Activated naive CD4-positive, alpha-beta T cell treated with anti-CD3 and anti-CD28 coated beads, Interleukin-2, amount 50 U/mL, for 72 hours (primary cell): ENCODE measurements at regions not wholly inside any gene's neighbourhood (a gene's known extent, or its start where the extent isn't known, plus 50 kb on each side); places are given as distances from the start of the nearest gene placed in this dataset.
"Not testable (repeated sequence)": the region's sequence is repeated elsewhere in the genome, so short reads cannot be mapped to it uniquely, and the experiment has no call there.

Experiments used
- ATAC-seq, 2 donors: fragments of 150-1000 bp; cut with Tn5 transposase; 2 replicates each; pipeline ENCODE4 v1.10.0; 2021; ENCODE audit warnings: mild to moderate bottlenecking in 2 of 2, moderate library complexity in 2 of 2
- DNase-seq, 2 donors: peaks; one replicate each; pipeline ENCODE4 v3.0.0; 2021 to 2022; ENCODE audit warnings: low spot score in 2 of 2
- H3K27ac Mint-ChIP-seq, 2 donors: one replicate each; pipeline ENCODE4 v1.8.0; 2022; ENCODE audit warnings: mild to moderate bottlenecking in 2 of 2, mixed read lengths in 2 of 2
- H3K36me3 Mint-ChIP-seq, 2 donors: one replicate each; pipeline ENCODE4 v1.8.0; 2022; ENCODE audit warnings: mixed read lengths in 2 of 2
- H3K9me3 Mint-ChIP-seq, 2 donors: one replicate each; pipeline ENCODE4 v1.8.0; 2022; ENCODE audit warnings: mixed read lengths in 2 of 2

DNA sequence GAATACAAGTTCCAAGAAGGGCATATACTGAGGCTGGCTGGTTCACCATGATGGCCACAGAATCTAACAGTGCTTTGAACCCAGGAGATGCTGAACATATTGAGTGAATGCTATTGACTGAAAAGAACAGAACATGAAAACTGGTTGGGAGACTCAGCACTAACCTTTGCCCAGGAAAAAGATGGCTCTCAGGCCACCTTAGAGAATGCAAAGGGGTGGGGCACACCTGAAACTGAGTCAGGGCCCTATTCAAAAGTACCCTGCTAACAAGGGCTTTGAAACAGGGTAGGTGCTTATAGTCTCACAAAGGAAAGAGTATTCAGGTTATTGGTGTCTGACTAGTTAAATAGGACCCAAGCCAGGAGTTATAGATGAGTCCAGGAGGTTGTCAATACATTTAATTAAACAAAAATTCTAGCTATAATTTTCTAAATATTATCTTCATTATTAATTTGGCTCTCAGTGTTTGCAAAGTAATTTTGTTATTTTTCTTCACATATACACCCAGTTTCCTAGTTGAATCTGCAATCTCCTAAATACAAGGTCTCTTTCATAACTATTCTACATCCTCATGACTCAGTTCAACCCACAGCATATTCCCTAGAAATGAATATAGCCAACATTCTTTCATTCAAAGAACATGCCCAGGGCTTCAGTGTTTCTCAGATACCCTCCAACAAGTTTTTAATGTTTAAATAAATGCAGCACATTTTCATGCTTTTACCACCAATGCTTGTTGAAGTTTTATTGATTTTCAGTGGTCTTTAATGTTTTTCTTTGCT lies 144.2 kb upstream of the RAPGEF2 start:
- ATAC-seq (no peak), DNase-seq (no peak)
- H3K36me3 Mint-ChIP-seq = no peaks in the 10 kb centered on the region
- H3K9me3 Mint-ChIP-seq = peaks cover 0 to 4% of the 10 kb centered on the region in 2 donors
- no peak overlapping the region for H3K27ac Mint-ChIP-seq

DNA sequence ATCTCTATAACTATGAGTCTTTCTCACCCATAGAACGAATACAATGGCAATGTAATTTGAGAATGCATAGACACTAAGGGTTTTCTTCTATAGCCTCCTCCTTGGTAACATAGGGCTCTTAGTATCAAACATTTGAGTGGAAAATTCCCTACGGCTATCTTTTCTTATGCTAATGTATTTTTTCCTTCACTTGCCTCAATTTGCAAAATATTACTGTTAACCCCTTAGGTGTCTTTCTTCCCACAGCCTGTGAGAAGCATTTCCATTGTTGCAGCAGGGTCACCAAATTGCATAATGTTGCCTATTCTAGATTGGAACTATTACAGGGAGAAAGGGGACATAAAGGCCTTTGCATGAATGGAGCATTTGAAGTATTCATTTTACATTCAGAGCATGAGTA lies 140.5 kb upstream of the RAPGEF2 start:
- DNase-seq = no peak
- ATAC-seq = no peak
- Mint-ChIP-seq H3K36me3 (no peaks in the 10 kb centered on the region), H3K27ac (no peak overlapping the region), H3K9me3 (peaks cover 0 to 3% of the 10 kb centered on the region in 2 donors)

DNA sequence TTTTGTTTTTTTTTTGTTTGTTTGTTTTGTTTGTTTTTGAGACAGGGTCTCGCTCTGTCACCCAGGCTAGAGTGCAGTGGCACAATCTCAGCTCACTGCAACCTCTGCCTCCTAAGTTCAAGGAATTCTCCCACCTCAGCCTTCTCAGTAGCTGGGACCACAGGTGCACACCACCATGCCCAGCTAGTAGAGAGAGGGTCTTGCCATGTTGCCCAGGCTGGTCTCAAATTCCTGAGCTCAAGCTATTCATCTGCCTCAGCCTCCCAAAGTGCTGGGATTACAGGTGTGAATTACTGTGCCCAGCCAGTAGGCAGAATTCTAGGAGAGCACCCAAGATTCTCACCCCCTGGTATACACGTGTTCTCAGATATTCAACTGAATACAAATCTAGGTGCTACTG lies 139.6 kb upstream of the RAPGEF2 start:
- H3K27ac Mint-ChIP-seq = peak overlapping the region in 1 of 2 donors; percentile 30
- H3K9me3 Mint-ChIP-seq, H3K36me3 Mint-ChIP-seq, ATAC-seq, DNase-seq: not testable (repeated sequence)

DNA sequence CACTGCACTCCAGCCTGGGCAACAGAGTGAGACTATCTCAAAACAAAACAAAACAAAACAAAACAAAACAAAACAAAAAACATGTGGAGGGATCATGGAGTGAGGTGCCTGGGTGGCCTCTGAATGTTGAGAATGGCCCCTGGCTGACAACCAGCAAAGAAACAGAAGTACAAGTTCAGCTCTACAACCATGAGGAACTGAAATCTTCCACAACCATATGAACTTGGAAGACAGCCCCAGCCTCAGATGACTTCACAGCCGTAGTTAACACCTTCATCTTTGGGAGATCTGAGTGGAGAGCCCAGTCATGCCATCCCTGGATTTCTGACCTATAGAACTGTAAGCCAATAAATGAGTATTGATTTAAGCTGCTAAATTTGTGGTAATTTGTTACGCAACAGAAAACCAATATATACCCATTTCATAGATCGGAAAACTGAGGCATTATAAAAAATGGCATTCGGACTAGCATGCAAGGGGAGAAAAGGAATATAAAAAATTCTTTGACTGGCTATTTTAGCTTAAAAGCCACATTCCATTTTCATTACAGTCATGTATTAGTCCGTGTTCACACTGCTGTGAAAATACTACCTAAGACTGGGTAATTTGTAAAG lies 138.7 kb upstream of the RAPGEF2 start:
- ATAC-seq = no peak
- no peak overlapping the region for H3K27ac Mint-ChIP-seq
- peaks cover 0 to 3% of the 10 kb centered on the region in 2 donors for H3K9me3 Mint-ChIP-seq
- no peak for DNase-seq
- H3K36me3 Mint-ChIP-seq = no peaks in the 10 kb centered on the region

DNA sequence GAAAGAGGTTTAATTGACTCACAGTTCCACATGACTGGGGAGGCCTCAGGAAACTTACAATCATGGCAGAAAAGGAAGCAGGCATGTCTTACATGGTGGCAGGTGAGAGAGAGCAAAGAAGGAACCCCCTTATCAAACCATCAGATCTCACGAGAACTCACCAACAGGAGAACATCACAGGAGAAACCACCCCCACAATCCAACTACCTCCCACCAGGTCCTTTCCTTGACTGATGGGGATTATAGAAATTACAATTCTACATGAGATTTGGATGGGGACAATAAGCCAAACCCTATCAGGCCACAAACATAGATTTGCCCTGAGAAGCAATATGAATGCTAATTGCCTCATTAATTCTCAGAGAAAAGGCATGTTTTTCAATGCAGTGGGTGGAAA lies 138.2 kb upstream of the RAPGEF2 start:
- ATAC-seq (no peak), DNase-seq (no peak)
- no peak overlapping the region for H3K27ac Mint-ChIP-seq
- H3K9me3 Mint-ChIP-seq = peaks cover 0 to 3% of the 10 kb centered on the region in 2 donors
- no peaks in the 10 kb centered on the region for H3K36me3 Mint-ChIP-seq

DNA sequence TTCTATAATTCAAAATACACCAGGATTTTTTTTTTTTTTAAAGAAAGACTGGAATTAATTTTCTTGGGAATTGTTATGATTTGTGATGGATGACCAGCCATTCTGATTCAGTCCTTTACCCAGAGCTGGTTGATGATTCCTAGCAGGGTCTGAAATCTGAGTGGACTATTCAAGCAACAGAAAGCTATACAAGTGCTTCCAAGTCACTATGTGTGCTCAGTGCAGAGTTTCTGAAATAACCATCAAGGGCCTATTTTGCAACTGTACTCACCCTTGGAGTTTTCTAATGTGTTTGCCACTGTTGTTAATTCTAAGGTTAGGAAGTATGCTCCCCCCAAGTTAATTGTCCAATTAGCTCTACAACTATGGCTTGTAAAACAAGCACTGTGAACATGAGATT lies 137.7 kb upstream of the RAPGEF2 start:
- ATAC-seq (no peak), DNase-seq (no peak)
- H3K27ac Mint-ChIP-seq = no peak overlapping the region

DNA sequence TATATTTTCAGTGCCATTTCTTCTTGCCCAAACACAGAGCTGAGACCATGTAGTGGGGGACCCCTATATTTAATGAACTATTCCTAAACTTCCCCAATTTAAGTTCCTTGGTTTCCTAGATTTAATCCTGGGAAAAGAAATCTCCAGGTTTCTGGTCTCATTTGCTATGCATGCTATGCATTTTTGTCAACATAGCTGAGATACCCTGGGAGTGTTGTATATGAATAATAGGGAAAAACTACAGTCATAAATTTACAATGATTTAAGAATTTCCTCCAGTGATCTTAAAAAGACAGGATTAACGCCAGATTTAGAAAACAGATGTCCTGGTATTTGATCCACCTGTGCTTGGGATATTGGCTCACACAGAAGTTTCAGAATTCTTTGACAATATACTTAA lies 136.8 kb upstream of the RAPGEF2 start:
- no peak for ATAC-seq
- no peak overlapping the region for H3K27ac Mint-ChIP-seq
- H3K9me3 Mint-ChIP-seq = peaks cover 0 to 3% of the 10 kb centered on the region in 2 donors
- no peak for DNase-seq
- H3K36me3 Mint-ChIP-seq = no peaks in the 10 kb centered on the region

More for the DNA sequence above, 137.7 kb upstream of the RAPGEF2 start:
- Mint-ChIP-seq H3K36me3 (no peaks in the 10 kb centered on the region), H3K9me3 (peaks cover 0 to 3% of the 10 kb centered on the region in 2 donors)

DNA sequence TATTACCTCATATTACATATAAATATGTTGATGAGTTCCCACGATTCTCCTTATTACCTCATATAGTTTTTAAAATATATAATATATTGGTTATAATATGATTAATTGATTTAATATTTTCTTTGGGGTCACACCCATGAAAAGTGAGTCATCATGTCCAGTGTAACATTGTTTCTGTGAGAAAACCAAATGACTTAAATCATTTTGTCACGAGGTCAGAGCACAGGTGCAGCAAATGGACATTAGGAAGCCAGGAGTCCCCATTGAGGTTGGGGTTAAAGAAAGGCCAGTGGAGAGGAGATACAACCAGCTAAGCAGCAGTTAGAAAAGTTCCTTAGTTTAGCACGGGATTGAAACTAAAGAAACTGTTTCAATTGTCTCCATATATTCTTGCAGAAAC lies 133.9 kb upstream of the RAPGEF2 start:
- H3K9me3 Mint-ChIP-seq = peaks cover 0 to 3% of the 10 kb centered on the region in 2 donors
- DNase-seq = no peak
- no peak for ATAC-seq

DNA sequence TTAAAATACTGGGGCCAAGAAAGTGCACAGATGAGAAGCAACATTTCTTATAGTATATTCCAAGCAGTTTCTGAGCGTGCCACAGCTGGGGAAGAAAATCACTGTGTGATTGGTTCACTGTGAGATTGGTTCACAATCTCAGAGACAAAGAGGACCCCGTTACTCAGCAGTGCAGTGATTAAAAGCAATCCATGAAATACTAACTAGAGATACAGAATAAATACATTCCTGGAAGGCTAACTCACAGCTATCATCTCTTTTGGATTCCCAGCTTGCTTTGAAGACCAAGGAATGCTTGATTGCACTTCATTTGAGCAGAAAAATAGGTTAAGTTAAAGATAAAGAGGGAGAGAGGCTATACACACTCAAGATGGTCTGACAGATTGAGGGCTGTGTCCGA lies 132.1 kb upstream of the RAPGEF2 start:
- no peaks in the 10 kb centered on the region for H3K36me3 Mint-ChIP-seq
- no peaks in the 10 kb centered on the region for H3K9me3 Mint-ChIP-seq
- no peak overlapping the region for H3K27ac Mint-ChIP-seq
- DNase-seq (no peak), ATAC-seq (no peak)

More for the DNA sequence above, 133.9 kb upstream of the RAPGEF2 start:
- Mint-ChIP-seq H3K27ac (no peak overlapping the region), H3K36me3 (no peaks in the 10 kb centered on the region)

DNA sequence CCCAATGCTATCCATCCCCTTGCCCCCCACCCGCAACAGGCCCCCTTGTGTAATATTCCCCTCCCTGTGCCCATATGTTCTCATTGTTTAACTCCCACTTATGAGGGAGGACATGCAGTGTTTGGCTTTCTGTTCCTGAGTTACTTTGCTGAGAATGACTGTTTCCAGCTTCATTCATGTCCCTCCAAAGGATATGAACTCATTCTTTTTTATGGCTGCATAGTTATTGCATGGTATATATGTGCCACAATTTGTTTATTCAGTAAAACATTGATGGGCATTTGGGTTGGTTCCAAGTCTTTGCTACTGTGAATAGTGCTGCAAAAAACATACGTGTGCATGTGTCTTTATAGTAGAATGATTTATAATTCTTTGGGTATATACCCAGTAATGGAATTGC lies 128.4 kb upstream of the RAPGEF2 start:
- not testable (repeated sequence) for ATAC-seq, H3K36me3 Mint-ChIP-seq, H3K27ac Mint-ChIP-seq, H3K9me3 Mint-ChIP-seq, DNase-seq

DNA sequence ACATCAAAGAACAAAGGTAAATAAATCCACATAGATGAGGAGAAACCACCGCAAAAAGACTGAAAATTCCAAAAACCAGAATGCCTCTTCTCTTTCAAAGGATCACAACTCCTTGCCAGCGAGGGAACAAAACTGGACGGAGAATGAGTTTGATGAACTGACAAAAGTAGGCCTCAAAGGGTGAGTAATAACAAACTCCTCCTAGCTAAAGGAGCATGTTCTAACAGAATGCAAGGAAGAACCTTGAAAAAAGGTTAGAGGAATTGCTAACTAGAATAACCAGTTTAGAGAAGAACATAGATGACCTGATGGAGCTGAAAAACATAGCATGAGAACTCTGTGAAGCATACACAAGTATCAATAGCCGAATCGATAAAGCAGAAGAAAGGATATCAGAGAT lies 122.2 kb upstream of the RAPGEF2 start:
- Mint-ChIP-seq H3K9me3 (peaks cover 8 to 24% of the 10 kb centered on the region in 2 donors), H3K36me3 (peaks cover 13 to 18% of the 10 kb centered on the region in 2 donors)
- DNase-seq, ATAC-seq, H3K27ac Mint-ChIP-seq: not testable (repeated sequence)

DNA sequence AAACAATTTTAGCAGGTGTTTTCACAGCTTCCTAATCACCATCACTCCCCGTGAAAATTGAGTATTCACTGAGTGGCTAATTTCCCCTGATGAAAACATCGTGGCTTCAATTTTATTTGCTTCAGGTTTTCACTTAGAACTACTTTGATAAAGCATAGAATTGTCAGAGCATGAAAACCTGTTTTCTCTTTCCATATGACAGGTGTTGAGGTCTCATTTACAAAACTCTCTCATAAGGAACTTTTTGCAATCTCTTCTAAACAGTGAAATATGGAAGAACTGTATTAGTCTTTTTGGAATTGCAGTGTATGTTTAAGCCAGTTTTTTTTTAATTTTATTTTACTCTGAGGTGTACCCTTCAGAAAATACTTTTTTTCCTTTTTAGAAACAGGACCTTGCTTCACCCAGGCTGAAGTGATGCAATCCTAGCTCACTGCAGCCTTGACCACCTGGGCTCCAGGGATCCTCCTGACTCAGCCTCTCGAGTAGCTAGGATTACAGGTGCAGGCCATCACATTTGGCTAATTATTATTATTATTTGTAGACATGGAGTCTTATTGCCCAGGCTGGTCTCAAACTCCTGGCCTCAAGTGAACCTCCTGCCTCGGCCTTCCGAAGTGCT lies 111.2 kb upstream of the RAPGEF2 start:
- no peak overlapping the region for H3K27ac Mint-ChIP-seq
- H3K9me3 Mint-ChIP-seq = peaks cover 5 to 6% of the 10 kb centered on the region in 2 donors
- ATAC-seq = no peak
- no peak for DNase-seq
- H3K36me3 Mint-ChIP-seq = no peaks in the 10 kb centered on the region

DNA sequence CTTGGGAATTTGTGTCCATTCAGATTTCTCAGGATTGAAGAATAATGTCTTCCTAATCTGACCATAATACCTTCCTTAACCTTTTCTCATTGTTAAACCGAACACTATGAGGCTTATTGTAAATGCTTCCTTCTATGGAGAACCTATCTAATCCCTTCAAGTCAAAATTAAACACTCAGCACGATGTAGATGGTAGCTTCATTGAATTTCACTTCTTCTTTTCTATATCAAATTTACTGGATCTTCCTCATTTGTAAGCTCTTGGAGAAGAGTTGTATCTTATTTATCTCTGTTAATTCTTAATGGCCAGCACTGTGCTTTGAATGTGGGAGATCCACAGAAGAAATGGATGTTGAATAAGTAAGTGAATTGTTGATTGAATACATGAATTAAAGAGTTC lies 109.0 kb upstream of the RAPGEF2 start:
- H3K36me3 Mint-ChIP-seq = no peaks in the 10 kb centered on the region
- H3K9me3 Mint-ChIP-seq = peaks cover 3% of the 10 kb centered on the region in 2 donors
- ATAC-seq (no peak), DNase-seq (no peak)
- H3K27ac Mint-ChIP-seq = peak overlapping the region in 1 of 2 donors; percentile 81

DNA sequence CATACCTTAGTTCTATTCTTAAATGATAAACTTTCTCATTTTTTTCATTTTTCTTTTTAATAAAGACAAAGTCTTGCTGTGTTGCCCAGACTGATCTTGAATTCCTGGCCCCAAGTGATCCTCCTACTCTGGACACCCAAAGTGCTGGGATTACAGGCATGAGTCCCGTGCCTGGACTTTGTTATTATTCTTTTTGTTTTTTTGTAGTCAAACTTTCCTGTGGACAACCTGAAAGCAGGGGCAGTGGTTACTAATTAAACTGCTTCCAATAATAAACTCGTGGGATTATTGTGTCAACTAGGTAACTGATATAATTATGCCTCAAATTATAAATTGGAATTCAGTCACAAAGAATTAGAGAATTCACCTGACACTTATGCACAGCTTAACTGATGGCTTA lies 107.8 kb upstream of the RAPGEF2 start:
- no peak for ATAC-seq
- Mint-ChIP-seq H3K9me3 (no peaks in the 10 kb centered on the region), H3K36me3 (no peaks in the 10 kb centered on the region), H3K27ac (no peak overlapping the region)
- DNase-seq = no peak

DNA sequence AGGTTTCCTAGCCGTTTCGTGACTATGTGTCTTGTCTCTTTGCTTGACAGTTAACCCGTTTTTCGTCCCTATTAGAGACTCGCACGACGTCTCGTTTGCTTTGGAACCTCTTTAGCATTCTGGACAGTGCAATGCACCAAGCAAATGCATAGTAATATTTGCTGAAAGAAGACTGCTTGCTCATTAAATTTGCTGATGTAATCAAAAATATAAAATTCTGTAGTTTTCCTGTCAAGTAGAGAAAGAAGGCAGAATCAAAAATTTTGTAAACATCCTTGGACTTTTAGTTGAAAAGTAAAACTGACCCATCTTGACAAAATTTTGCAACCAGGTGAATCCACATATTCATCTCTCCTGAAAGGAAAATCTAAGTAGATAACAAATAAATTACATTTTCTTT lies 106.9 kb upstream of the RAPGEF2 start:
- no peak for ATAC-seq
- Mint-ChIP-seq H3K36me3 (no peaks in the 10 kb centered on the region), H3K27ac (no peak overlapping the region), H3K9me3 (no peaks in the 10 kb centered on the region)
- no peak for DNase-seq

DNA sequence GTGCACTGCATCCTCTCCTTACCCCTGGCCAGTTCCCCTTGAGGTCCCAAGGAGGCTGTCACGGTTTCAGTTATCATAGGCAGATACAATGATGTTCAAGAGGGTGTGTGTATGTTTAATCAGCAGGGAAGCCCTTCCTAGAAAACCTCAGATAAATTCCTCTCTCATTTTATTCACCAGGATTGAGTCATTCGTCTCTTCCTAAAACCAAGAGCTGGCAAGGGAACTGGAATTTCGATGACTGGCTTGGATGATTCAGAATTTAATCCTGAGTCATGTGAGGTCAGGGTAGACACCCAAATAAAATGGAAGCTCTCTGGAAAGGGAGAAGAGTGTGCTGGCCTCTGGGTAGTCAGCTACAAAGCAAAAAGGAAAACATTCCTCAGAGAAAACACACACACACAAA lies 106.2 kb upstream of the RAPGEF2 start:
- Mint-ChIP-seq H3K27ac (no peak overlapping the region), H3K36me3 (no peaks in the 10 kb centered on the region), H3K9me3 (no peaks in the 10 kb centered on the region)
- DNase-seq = no peak
- ATAC-seq = no peak

DNA sequence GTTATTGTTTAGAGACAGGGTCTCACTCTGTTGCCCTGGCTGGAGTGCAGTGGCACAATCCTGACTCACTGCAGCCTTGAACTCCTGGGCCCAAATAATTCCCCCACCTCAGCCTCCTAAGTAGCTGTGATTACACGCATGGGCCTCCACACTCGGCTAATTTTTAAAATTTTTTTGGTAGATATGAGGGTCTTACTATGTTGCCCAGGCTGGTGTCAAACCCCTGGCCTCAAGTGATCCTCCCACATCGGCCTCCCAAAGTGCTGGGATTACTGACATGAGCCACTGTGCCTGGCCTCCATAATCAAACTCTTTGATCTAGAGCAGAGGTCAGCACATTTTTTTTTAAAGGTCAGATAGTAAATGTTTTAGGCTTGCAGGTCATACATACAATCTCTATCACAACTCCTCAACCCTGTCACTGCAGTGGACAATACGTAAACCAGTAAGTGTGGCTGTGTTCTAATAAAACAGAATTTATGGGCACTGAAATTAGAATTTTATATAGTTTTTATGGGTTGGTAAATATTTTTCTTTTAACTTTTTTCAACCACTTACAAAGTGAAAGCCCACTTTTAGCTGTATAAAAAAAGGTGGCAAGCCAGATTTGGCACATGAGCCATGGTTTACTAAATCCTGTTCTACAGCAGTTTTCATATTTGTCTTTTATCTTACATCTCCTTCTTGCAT lies 105.1 kb upstream of the RAPGEF2 start:
- DNase-seq (no peak), ATAC-seq (no peak)
- Mint-ChIP-seq H3K27ac (no peak overlapping the region), H3K36me3 (no peaks in the 10 kb centered on the region), H3K9me3 (no peaks in the 10 kb centered on the region)
